WERI-Rb-1 (cell line): ENCODE measurements at regions not wholly inside any gene's neighbourhood (a gene's known extent, or its start where the extent isn't known, plus 50 kb on each side); places are given as distances from the start of the nearest gene placed in this dataset.

Experiments used
- DNase-seq: peaks from one replicate; pipeline ENCODE4 v3.0.0-alpha.2; 2020
- H3K27ac ChIP-seq: fragments of 250-450 bp; sonication (Bioruptor Pico); 2 replicates; pipeline ENCODE4 v1.5.1; 2020; ENCODE audit warnings: mild to moderate bottlenecking, moderate library complexity
- H3K27me3 ChIP-seq: fragments of 250-450 bp; sonication (Bioruptor Pico); 2 replicates; pipeline ENCODE4 v1.5.1; 2021; ENCODE audit warnings: mild to moderate bottlenecking, low read depth, moderate library complexity; ENCODE audit not compliant: insufficient read depth, severe bottlenecking
- H3K36me3 ChIP-seq: fragments of 250-450 bp; sonication (Bioruptor Pico); 2 replicates; pipeline ENCODE4 v1.5.1; 2020; ENCODE audit warnings: mild to moderate bottlenecking, moderate library complexity
- H3K4me3 ChIP-seq: 2 replicates; pipeline ENCODE4 v1.5.1; 2011; ENCODE audit warnings: low read depth, mild to moderate bottlenecking, control low read depth, low read length
- H3K9me3 ChIP-seq: fragments of 250-450 bp; sonication (Bioruptor Pico); 2 replicates; pipeline ENCODE4 v1.5.1; 2021; ENCODE audit warnings: mild to moderate bottlenecking, moderate library complexity; ENCODE audit not compliant: severe bottlenecking
- CTCF ChIP-seq: IDR thresholded peaks from 2 replicates; pipeline ENCODE4 v1.5.1; 2011; ENCODE audit warnings: low read depth, mild to moderate bottlenecking, control low read depth, inconsistent platforms, low read length

GRCh38 chr11:15886866-15887265 lies 469.5 kb downstream of the SOX6 start:
- no peak for TF ChIP-seq CTCF
- H3K27ac ChIP-seq: no peak overlapping the region
- H3K36me3 ChIP-seq: no peaks in the 10 kb centered on the region
- no peaks in the 10 kb centered on the region for H3K9me3 ChIP-seq
- H3K27me3 ChIP-seq: peaks cover 19% of the 10 kb centered on the region
- no peak overlapping the region for H3K4me3 ChIP-seq
- no peak for DNase-seq

GRCh38 chr11:15888556-15889345 lies 467.6 kb downstream of the SOX6 start:
- Histone ChIP-seq H3K36me3 (no peaks in the 10 kb centered on the region), H3K9me3 (no peaks in the 10 kb centered on the region), H3K27me3 (peaks cover 19% of the 10 kb centered on the region), H3K27ac (no peak overlapping the region), H3K4me3 (no peak overlapping the region)
- TF ChIP-seq CTCF: no peak
- no peak for DNase-seq

- no peak for DNase-seq
- TF ChIP-seq CTCF: no peak
- Histone ChIP-seq H3K36me3 (no peaks in the 10 kb centered on the region), H3K9me3 (no peaks in the 10 kb centered on the region), H3K27me3 (peaks cover 19% of the 10 kb centered on the region), H3K27ac (no peak overlapping the region), H3K4me3 (no peak overlapping the region)
Observed at GRCh38 chr11:15889363-15890030, 466.8 kb downstream of the SOX6 start.

- H3K27me3 ChIP-seq: peaks cover 19% of the 10 kb centered on the region
- no peak overlapping the region for H3K27ac ChIP-seq
- H3K9me3 ChIP-seq: no peaks in the 10 kb centered on the region
- no peaks in the 10 kb centered on the region for H3K36me3 ChIP-seq
- TF ChIP-seq CTCF: no peak
- peak; percentile 34 for DNase-seq
- no peak overlapping the region for H3K4me3 ChIP-seq
Observed at GRCh38 chr11:15890031-15890713, 466.2 kb downstream of the SOX6 start.

GRCh38 chr11:15893080-15893492 lies 463.3 kb downstream of the SOX6 start:
- Histone ChIP-seq H3K27ac (no peak overlapping the region), H3K27me3 (peaks cover 15% of the 10 kb centered on the region), H3K4me3 (no peak overlapping the region), H3K9me3 (no peaks in the 10 kb centered on the region), H3K36me3 (no peaks in the 10 kb centered on the region)
- DNase-seq: no peak
- TF ChIP-seq CTCF: no peak
